Fibroblast of mammary gland (primary cell): ENCODE measurements at regions not wholly inside any gene's neighbourhood (a gene's known extent, or its start where the extent isn't known, plus 50 kb on each side); places are given as distances from the start of the nearest gene placed in this dataset.
"Not testable (repeated sequence)": the region's sequence is repeated elsewhere in the genome, so short reads cannot be mapped to it uniquely, and the experiment has no call there.

Experiments used
- DNase-seq: peaks from one replicate; pipeline ENCODE4 v3.0.0-alpha.2; 2010; ENCODE audit warnings: low read depth
- H3K4me3 ChIP-seq: 2 replicates; pipeline ENCODE4 v1.5.1; 2011; ENCODE audit warnings: low read depth, mild to moderate bottlenecking, low read length, moderate library complexity; ENCODE audit not compliant: control insufficient read depth
- TF ChIP-seq, protein P1 (sequence below): conservative IDR thresholded peaks from 2 replicates; pipeline ENCODE4 v1.5.1; 2011; ENCODE audit warnings: low read depth, low read length, inconsistent platforms; ENCODE audit not compliant: control insufficient read depth, insufficient read depth

GRCh38 chr12:105445249-105445648 is 114.8 kb downstream of the C12orf75 start:
- TF ChIP-seq, protein P1, sequence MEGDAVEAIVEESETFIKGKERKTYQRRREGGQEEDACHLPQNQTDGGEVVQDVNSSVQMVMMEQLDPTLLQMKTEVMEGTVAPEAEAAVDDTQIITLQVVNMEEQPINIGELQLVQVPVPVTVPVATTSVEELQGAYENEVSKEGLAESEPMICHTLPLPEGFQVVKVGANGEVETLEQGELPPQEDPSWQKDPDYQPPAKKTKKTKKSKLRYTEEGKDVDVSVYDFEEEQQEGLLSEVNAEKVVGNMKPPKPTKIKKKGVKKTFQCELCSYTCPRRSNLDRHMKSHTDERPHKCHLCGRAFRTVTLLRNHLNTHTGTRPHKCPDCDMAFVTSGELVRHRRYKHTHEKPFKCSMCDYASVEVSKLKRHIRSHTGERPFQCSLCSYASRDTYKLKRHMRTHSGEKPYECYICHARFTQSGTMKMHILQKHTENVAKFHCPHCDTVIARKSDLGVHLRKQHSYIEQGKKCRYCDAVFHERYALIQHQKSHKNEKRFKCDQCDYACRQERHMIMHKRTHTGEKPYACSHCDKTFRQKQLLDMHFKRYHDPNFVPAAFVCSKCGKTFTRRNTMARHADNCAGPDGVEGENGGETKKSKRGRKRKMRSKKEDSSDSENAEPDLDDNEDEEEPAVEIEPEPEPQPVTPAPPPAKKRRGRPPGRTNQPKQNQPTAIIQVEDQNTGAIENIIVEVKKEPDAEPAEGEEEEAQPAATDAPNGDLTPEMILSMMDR = no peak
- no peak for DNase-seq
- H3K4me3 ChIP-seq = no peak overlapping the region

DNA sequence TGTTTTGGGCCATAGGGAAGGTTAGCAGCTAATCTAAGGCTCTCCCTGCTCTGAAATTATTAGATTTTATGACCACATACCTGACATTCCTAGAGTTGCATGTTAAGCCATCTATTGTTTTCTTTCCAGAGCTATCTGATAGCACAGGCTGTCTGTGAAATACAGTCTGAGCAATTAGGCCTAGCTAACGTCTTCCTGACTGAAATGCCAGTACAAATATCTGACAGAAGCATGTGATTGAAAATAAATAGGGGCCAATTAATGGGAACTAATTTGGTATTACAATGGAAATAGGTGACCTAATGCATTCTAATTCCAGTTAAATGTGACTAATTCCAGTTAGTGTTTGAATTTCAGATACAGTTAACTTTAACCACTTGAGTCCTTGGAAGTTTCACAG is 115.2 kb downstream of the C12orf75 start:
- no peak overlapping the region for H3K4me3 ChIP-seq
- TF ChIP-seq, protein P1 = no peak
- DNase-seq = no peak

DNA sequence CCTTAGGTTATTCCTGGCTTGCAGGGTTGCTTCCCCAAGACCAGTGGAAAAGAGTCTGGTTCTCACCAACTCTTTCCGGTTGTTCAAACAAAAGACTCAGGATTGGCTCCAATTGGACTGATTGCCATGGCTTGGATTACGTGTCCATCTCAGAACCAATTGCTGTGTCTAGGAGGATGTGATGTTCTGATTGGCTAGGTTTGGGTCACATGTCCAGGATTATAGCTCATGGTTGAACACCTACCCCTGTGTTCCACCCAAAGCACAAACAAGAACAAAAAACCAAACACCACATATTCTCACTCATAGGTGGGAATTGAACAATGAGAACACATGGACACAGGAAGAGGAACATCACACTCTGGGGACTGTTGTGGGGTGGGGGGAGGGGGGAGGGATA is 116.0 kb downstream of the C12orf75 start:
- not testable (repeated sequence) for DNase-seq, H3K4me3 ChIP-seq

DNA sequence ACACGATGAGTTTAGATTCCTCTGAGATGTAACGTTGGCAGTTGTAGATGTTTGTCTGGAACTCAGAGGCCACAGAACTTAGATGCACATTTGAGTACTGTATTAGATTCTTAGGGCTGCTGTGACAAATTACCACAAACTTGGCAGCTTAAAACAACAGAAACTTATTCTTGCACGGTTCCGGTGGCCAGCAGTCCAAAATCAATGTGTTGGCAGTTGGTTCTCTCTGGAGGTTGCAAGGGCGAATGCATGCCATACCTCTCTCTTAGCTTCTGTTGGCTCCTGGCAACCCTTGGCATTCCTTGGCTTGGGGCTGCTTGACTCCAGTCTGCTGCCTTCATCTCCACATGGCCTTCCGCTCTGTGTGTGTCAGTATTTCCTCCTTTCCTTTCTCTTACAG is 118.9 kb downstream of the C12orf75 start:
- H3K4me3 ChIP-seq = no peak overlapping the region
- TF ChIP-seq, protein P1 = no peak
- no peak for DNase-seq

GRCh38 chr12:105451211-105451610 is 120.7 kb downstream of the C12orf75 start:
- peak; percentile 62 for DNase-seq
- TF ChIP-seq, protein P1 = no peak

DNA sequence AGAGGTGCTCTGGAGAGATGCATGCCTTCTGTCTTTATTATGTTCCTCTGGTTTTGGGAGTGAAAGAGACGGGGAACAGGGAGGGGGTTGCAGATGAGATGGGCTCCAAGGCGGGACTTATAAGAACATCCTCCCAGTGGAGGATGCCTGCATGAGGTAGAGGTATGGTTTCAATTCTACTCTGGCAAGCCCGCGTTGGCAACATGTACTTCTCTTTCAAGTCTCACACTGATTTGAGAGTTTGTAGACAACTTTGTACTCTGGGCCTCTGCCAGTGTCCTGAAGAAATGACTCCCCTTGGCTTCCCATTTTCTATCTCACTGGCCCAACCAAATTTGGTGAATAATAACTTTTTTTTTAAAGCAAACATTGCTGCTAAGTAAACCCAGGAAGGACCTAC is 121.3 kb downstream of the C12orf75 start:
- TF ChIP-seq, protein P1 = no peak
- no peak overlapping the region for H3K4me3 ChIP-seq
- no peak for DNase-seq

More at GRCh38 chr12:105451211-105451610, 120.7 kb downstream of the C12orf75 start:
- H3K4me3 ChIP-seq = no peak overlapping the region

DNA sequence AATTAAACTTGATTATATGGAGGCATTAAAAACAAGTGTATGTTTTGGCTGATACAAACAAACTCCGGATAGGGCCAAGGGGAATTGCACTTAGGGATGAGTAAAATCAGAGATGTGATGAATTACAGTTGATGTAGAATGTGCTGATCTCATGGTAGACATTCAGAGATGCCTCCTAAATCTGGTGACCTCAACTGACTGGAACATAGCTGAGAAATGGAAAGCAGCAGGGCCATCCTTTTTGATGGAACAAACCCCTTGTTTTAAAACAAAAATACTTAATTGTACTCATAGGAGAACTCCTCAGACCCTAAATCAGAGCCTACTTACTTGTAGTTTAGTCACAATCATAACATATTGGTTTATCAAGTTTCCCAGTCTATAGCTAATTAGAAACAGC is 122.8 kb downstream of the C12orf75 start:
- peak; percentile 41 for DNase-seq
- no peak overlapping the region for H3K4me3 ChIP-seq
- TF ChIP-seq, protein P1 = no peak
